ENCODE measurements at regions not wholly inside any gene's neighbourhood (a gene's known extent, or its start where the extent isn't known, plus 50 kb on each side); places are given as distances from the start of the nearest gene placed in this dataset.

- H3K27me3 ChIP-seq (ENCODE audit: control insufficient read depth, insufficient read depth, low read length), result no peaks in the 10 kb centered on the region
- no peak overlapping the region for H3K27ac ChIP-seq (ENCODE audit: insufficient read depth, low read length)
- no peak overlapping the region for H2AFZ ChIP-seq (replicated peaks; ENCODE audit: low read length, poor library complexity)
Observed at GRCh38 chr4:72797486-72797885, 228.5 kb upstream of the ADAMTS3 start.

More at GRCh38 chr4:72797486-72797885, 228.5 kb upstream of the ADAMTS3 start:
- Histone ChIP-seq H3K9ac (ENCODE audit: low read depth, low read length) (no peak overlapping the region), H3K18ac (ENCODE audit: low read depth, low read length) (no peak overlapping the region), H2AK5ac (ENCODE audit: low read depth, low read length) (no peak overlapping the region), H3K4me2 (ENCODE audit: low read depth, low read length) (no peak overlapping the region), H3K4me3 (ENCODE audit: insufficient read depth, low read depth, low read length) (no peak overlapping the region), H3K4ac (ENCODE audit: low read depth, low read length) (no peak overlapping the region), H4K8ac (ENCODE audit: low read depth in 2 of 2, low read length in 2 of 2) (no peak overlapping the region), H2BK15ac (ENCODE audit: low read depth, low read length) (no peak overlapping the region), H2BK5ac (ENCODE audit: low read depth, low read length, poor library complexity, severe bottlenecking) (no peak overlapping the region), H3K9me3 (ENCODE audit: control insufficient read depth, insufficient read depth, low read length) (no peaks in the 10 kb centered on the region), H3K36me3 (ENCODE audit: control insufficient read depth, insufficient read depth, low read length) (no peaks in the 10 kb centered on the region), H3K9me1 (ENCODE audit: insufficient read depth, low read length) (no peaks in the 10 kb centered on the region), H3K14ac (replicated peaks; ENCODE audit: low read depth, low read length) (no peak overlapping the region), H3K23ac (ENCODE audit: low read depth, low read length) (no peak overlapping the region), H3K56ac (ENCODE audit: extremely low read depth, insufficient read depth, low read length) (no peak overlapping the region), H3K79me1 (ENCODE audit: low read depth in 1 of 2, low read length in 2 of 2) (no peaks in the 10 kb centered on the region), H4K5ac (ENCODE audit: low read depth, low read length) (no peak overlapping the region), H2AK9ac (replicated peaks; ENCODE audit: low read depth, low read length, poor library complexity) (no peak overlapping the region), H3K4me1 (ENCODE audit: control insufficient read depth, insufficient read depth, low read length) (no peaks in the 10 kb centered on the region), H2BK20ac (ENCODE audit: low read depth, low read length) (no peak overlapping the region), H2BK120ac (ENCODE audit: low read depth, low read length) (no peak overlapping the region), H4K91ac (ENCODE audit: insufficient read depth, low read depth, low read length) (no peak overlapping the region), H4K20me1 (ENCODE audit: insufficient read depth, low read length) (no peaks in the 10 kb centered on the region)
- ChIA-PET POLR2A (ENCODE audit: unreplicated experiment) (no interaction called here), CTCF (no interaction called here)
- ATAC-seq (ENCODE audit: low read depth) (no peak), DNase-seq (no peak)
- BruUV-seq (replicated peaks), result no TSS peak
- in situ Hi-C loops (cut with MboI; ENCODE audit: low sequenced_read_pairs), result no loop called here
- intact Hi-C loops (cut with micrococcal nuclease), result no loop called here
- dilution Hi-C loops (cut with HindIII; ENCODE audit: low sequenced_read_pairs, unreplicated experiment), result no loop called here
- TF ChIP-seq, protein P1, sequence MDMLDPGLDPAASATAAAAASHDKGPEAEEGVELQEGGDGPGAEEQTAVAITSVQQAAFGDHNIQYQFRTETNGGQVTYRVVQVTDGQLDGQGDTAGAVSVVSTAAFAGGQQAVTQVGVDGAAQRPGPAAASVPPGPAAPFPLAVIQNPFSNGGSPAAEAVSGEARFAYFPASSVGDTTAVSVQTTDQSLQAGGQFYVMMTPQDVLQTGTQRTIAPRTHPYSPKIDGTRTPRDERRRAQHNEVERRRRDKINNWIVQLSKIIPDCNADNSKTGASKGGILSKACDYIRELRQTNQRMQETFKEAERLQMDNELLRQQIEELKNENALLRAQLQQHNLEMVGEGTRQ (IDR thresholded peaks at IDR 0.05; ENCODE audit: low read depth, low read length), result no peak
- no peak for TF ChIP-seq RCOR1 (IDR thresholded peaks at IDR 0.05; ENCODE audit: insufficient replicate concordance, low read length)
- TF ChIP-seq SMC3 (IDR thresholded peaks at IDR 0.05; ENCODE audit: low read depth, low read length), result no peak
- no peak for TF ChIP-seq MAZ (IDR thresholded peaks at IDR 0.05; ENCODE audit: borderline replicate concordance, low read depth, low read length)
- TF ChIP-seq, protein P2, sequence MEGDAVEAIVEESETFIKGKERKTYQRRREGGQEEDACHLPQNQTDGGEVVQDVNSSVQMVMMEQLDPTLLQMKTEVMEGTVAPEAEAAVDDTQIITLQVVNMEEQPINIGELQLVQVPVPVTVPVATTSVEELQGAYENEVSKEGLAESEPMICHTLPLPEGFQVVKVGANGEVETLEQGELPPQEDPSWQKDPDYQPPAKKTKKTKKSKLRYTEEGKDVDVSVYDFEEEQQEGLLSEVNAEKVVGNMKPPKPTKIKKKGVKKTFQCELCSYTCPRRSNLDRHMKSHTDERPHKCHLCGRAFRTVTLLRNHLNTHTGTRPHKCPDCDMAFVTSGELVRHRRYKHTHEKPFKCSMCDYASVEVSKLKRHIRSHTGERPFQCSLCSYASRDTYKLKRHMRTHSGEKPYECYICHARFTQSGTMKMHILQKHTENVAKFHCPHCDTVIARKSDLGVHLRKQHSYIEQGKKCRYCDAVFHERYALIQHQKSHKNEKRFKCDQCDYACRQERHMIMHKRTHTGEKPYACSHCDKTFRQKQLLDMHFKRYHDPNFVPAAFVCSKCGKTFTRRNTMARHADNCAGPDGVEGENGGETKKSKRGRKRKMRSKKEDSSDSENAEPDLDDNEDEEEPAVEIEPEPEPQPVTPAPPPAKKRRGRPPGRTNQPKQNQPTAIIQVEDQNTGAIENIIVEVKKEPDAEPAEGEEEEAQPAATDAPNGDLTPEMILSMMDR (conservative IDR thresholded peaks at IDR 0.05; ENCODE audit: low read depth, low read length), result no peak
- TF ChIP-seq RAD21 (IDR thresholded peaks at IDR 0.05; ENCODE audit: low read length), result no peak
- TF ChIP-seq, protein P3, sequence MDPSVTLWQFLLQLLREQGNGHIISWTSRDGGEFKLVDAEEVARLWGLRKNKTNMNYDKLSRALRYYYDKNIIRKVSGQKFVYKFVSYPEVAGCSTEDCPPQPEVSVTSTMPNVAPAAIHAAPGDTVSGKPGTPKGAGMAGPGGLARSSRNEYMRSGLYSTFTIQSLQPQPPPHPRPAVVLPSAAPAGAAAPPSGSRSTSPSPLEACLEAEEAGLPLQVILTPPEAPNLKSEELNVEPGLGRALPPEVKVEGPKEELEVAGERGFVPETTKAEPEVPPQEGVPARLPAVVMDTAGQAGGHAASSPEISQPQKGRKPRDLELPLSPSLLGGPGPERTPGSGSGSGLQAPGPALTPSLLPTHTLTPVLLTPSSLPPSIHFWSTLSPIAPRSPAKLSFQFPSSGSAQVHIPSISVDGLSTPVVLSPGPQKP (IDR thresholded peaks at IDR 0.05; ENCODE audit: borderline replicate concordance, low read depth, low read length), result no peak
- TF ChIP-seq CEBPB (IDR thresholded peaks at IDR 0.05; ENCODE audit: low read depth, low read length), result no peak
- no peak for TF ChIP-seq MXI1 (IDR thresholded peaks at IDR 0.05; ENCODE audit: borderline replicate concordance, low read depth, low read length)
- TF ChIP-seq NFE2L2 (IDR thresholded peaks at IDR 0.05; ENCODE audit: low read depth, low read length), result no peak
- no peak for TF ChIP-seq BHLHE40 (IDR thresholded peaks at IDR 0.05; ENCODE audit: low read depth, low read length)
- no peak for TF ChIP-seq MAFK (IDR thresholded peaks at IDR 0.05; ENCODE audit: low read depth, low read length)
- no peak for TF ChIP-seq CHD1 (IDR thresholded peaks at IDR 0.05; ENCODE audit: low read depth, low read length)
- 20% methylated on average over 1 of the region's 1 CpG; no CpG with 5 or more reads in 1 of the 2 experiments for WGBS, 2 experiments (ENCODE audit: extremely low coverage in 2 of 2, insufficient read length in 1 of 2)

All from IMR-90 (cell line).